Loucy (cell line): ENCODE measurements at regions not wholly inside any gene's neighbourhood (a gene's known extent, or its start where the extent isn't known, plus 50 kb on each side); places are given as distances from the start of the nearest gene placed in this dataset.

ENCODE experiments used
- H2AFZ ChIP-seq: fragments of 200-600 bp; sonication (generic); 2 replicates; pipeline ENCODE4 v1.6.0; 2016; ENCODE audit warnings: antibody characterized with exemption, mild to moderate bottlenecking, low read length, moderate library complexity
- H3F3A ChIP-seq: fragments of 200-600 bp; 2 replicates; pipeline ENCODE4 v1.6.0; 2016; ENCODE audit warnings: antibody characterized with exemption, low read depth, mild to moderate bottlenecking
- H3K27me3 ChIP-seq: fragments of 200-600 bp; sonication (generic); 2 replicates; pipeline ENCODE4 v1.6.1; 2014; ENCODE audit warnings: low read length, mild to moderate bottlenecking; ENCODE audit not compliant: insufficient read depth, poor library complexity, severe bottlenecking
- H3K36me3 ChIP-seq: fragments of 200-600 bp; sonication (generic); 2 replicates; pipeline ENCODE4 v1.6.1; 2016; ENCODE audit warnings: low read length; ENCODE audit not compliant: insufficient read depth
- H3K4me1 ChIP-seq: fragments of 200-600 bp; sonication (generic); 2 replicates; pipeline ENCODE4 v1.5.1; 2014; ENCODE audit warnings: low read length, mild to moderate bottlenecking; ENCODE audit not compliant: insufficient read depth, poor library complexity, severe bottlenecking
- H3K4me2 ChIP-seq: fragments of 200-600 bp; sonication (generic); 2 replicates; pipeline ENCODE4 v1.6.0; 2014; ENCODE audit warnings: antibody characterized with exemption, low read length, low read depth, mild to moderate bottlenecking; ENCODE audit not compliant: poor library complexity, severe bottlenecking
- H3K4me3 ChIP-seq: fragments of 200-600 bp; sonication (generic); 2 replicates; pipeline ENCODE4 v1.5.1; 2014; ENCODE audit warnings: low read length, mild to moderate bottlenecking, mixed read lengths; ENCODE audit not compliant: poor library complexity, severe bottlenecking
- H3K79me2 ChIP-seq: fragments of 200-600 bp; sonication (generic); 2 replicates; pipeline ENCODE4 v1.6.1; 2014; ENCODE audit warnings: low read length; ENCODE audit not compliant: insufficient read depth
- H3K9ac ChIP-seq: fragments of 200-600 bp; sonication (generic); 2 replicates; pipeline ENCODE4 v1.6.0; 2014; ENCODE audit warnings: mild to moderate bottlenecking, low read depth, low read length, moderate library complexity; ENCODE audit not compliant: poor library complexity, severe bottlenecking
- H3K9me2 ChIP-seq: fragments of 200-600 bp; sonication (generic); replicated peaks from 2 replicates; pipeline ENCODE4 v1.6.1; 2016; ENCODE audit warnings: low read depth, low read length, mixed read lengths
- H3K9me3 ChIP-seq: fragments of 200-600 bp; sonication (generic); 2 replicates; pipeline ENCODE4 v1.6.1; 2014; ENCODE audit warnings: mild to moderate bottlenecking, antibody characterized with exemption, low read length, low read depth; ENCODE audit not compliant: insufficient read depth
- H4K20me1 ChIP-seq: fragments of 200-600 bp; sonication (generic); 2 replicates; pipeline ENCODE4 v1.6.0; 2014; ENCODE audit warnings: antibody characterized with exemption, low read length, mild to moderate bottlenecking; ENCODE audit not compliant: insufficient read depth, poor library complexity, severe bottlenecking
- CTCF ChIP-seq: fragments of 200-600 bp; sonication (generic); conservative IDR thresholded peaks from 2 replicates; pipeline ENCODE4 v1.5.1; 2014; ENCODE audit warnings: mild to moderate bottlenecking, antibody characterized with exemption, low read length
- EZH2phosphoT487 ChIP-seq: fragments of 200-600 bp; IDR thresholded peaks from 2 replicates; pipeline ENCODE4 v1.6.1; 2018; ENCODE audit warnings: antibody characterized with exemption, mild to moderate bottlenecking, moderate library complexity, borderline replicate concordance

- Histone ChIP-seq H3K9me2 (no peaks in the 10 kb centered on the region), H3K79me2 (no peaks in the 10 kb centered on the region), H3K27me3 (peaks cover 25% of the 10 kb centered on the region), H2AFZ (no peak overlapping the region), H3K4me2 (no peak overlapping the region), H3F3A (no peaks in the 10 kb centered on the region), H3K9me3 (no peaks in the 10 kb centered on the region), H3K9ac (no peak overlapping the region), H3K4me3 (no peak overlapping the region), H4K20me1 (no peaks in the 10 kb centered on the region), H3K4me1 (no peaks in the 10 kb centered on the region), H3K36me3 (no peaks in the 10 kb centered on the region)
- TF ChIP-seq CTCF (no peak), EZH2phosphoT487 (no peak)
Measured at GRCh38 chr6:148214667-148215066, 128.0 kb upstream of the SASH1 start.

GRCh38 chr6:148217051-148217450, 125.6 kb upstream of the SASH1 start:
- no peak overlapping the region for H3K9ac ChIP-seq
- peaks cover 9% of the 10 kb centered on the region for H3K4me1 ChIP-seq
- no peaks in the 10 kb centered on the region for H3K9me3 ChIP-seq
- H3K4me2 ChIP-seq: no peak overlapping the region
- peaks cover 16% of the 10 kb centered on the region for H3K27me3 ChIP-seq
- H3F3A ChIP-seq: no peaks in the 10 kb centered on the region
- no peaks in the 10 kb centered on the region for H3K36me3 ChIP-seq
- H3K4me3 ChIP-seq: no peak overlapping the region
- no peaks in the 10 kb centered on the region for H3K9me2 ChIP-seq
- H4K20me1 ChIP-seq: no peaks in the 10 kb centered on the region
- H2AFZ ChIP-seq: no peak overlapping the region
- TF ChIP-seq CTCF: no peak
- H3K79me2 ChIP-seq: no peaks in the 10 kb centered on the region

- no peaks in the 10 kb centered on the region for H3K9me3 ChIP-seq
- H3K4me3 ChIP-seq: no peak overlapping the region
- no peaks in the 10 kb centered on the region for H3F3A ChIP-seq
- no peaks in the 10 kb centered on the region for H4K20me1 ChIP-seq
- no peak overlapping the region for H3K9ac ChIP-seq
- no peaks in the 10 kb centered on the region for H3K79me2 ChIP-seq
- H2AFZ ChIP-seq: no peak overlapping the region
- peaks cover 13% of the 10 kb centered on the region for H3K27me3 ChIP-seq
- no peak for TF ChIP-seq EZH2phosphoT487
- no peak for TF ChIP-seq CTCF
- no peaks in the 10 kb centered on the region for H3K36me3 ChIP-seq
- H3K4me2 ChIP-seq: no peak overlapping the region
- H3K9me2 ChIP-seq: no peaks in the 10 kb centered on the region
- peaks cover 10% of the 10 kb centered on the region for H3K4me1 ChIP-seq
Measured at GRCh38 chr6:148217921-148218320, 124.7 kb upstream of the SASH1 start.
